Smooth muscle cell (in vitro differentiated cells): ENCODE measurements at regions not wholly inside any gene's neighbourhood (a gene's known extent, or its start where the extent isn't known, plus 50 kb on each side); places are given as distances from the start of the nearest gene placed in this dataset.

Experiments
- DNase-seq: peaks from one replicate; lab custom pipeline; 2025; ENCODE audit not compliant: unreplicated experiment; lab: John Stamatoyannopoulos, UW
- H2AFZ ChIP-seq: fragments of 200-600 bp; sonication (generic); 2 replicates; pipeline ENCODE4 v1.6.0; 2016; ENCODE audit warnings: antibody characterized with exemption, low read depth, mild to moderate bottlenecking
- H3F3A ChIP-seq: fragments of 200-600 bp; sonication (generic); 2 replicates; pipeline ENCODE4 v1.6.0; 2017; ENCODE audit warnings: antibody characterized with exemption, low read depth
- H3K27ac ChIP-seq: fragments of 200-600 bp; sonication (generic); 2 replicates; pipeline ENCODE4 v1.5.1; 2016; ENCODE audit warnings: low read depth, mild to moderate bottlenecking
- H3K27me3 ChIP-seq: fragments of 200-600 bp; sonication (generic); 2 replicates; pipeline ENCODE4 v1.6.1; 2016; ENCODE audit warnings: low read depth, mild to moderate bottlenecking
- H3K36me3 ChIP-seq: fragments of 200-600 bp; sonication (generic); 2 replicates; pipeline ENCODE4 v1.5.1; 2016; ENCODE audit warnings: low read depth
- H3K4me1 ChIP-seq: fragments of 200-600 bp; sonication (generic); 2 replicates; pipeline ENCODE4 v1.5.1; 2016; ENCODE audit warnings: low read depth
- H3K4me2 ChIP-seq: fragments of 200-600 bp; sonication (generic); 2 replicates; pipeline ENCODE4 v1.6.0; 2016; ENCODE audit warnings: mild to moderate bottlenecking
- H3K4me3 ChIP-seq: fragments of 200-600 bp; sonication (generic); 2 replicates; pipeline ENCODE4 v1.5.1; 2016; ENCODE audit warnings: mild to moderate bottlenecking
- H3K79me2 ChIP-seq: fragments of 200-600 bp; sonication (generic); 2 replicates; pipeline ENCODE4 v1.6.0; 2016; ENCODE audit warnings: low read depth, mild to moderate bottlenecking
- H3K9ac ChIP-seq: fragments of 200-600 bp; sonication (generic); 2 replicates; pipeline ENCODE4 v1.6.0; 2016; ENCODE audit warnings: low read depth
- H3K9me3 ChIP-seq: fragments of 200-600 bp; sonication (generic); replicated peaks from 2 replicates; pipeline ENCODE4 v1.5.1; 2016; ENCODE audit warnings: low read depth
- H4K20me1 ChIP-seq: fragments of 200-600 bp; sonication (generic); 2 replicates; pipeline ENCODE4 v1.6.0; 2016; ENCODE audit warnings: low read depth
- WGBS: methylation state at CpG from one replicate; pipeline ENCODE4 v1.1.7; 2016; ENCODE audit warnings: low lambda C conversion rate; 5-methylcytosine and 5-hydroxymethylcytosine counted together
- TF ChIP-seq, protein P1 (sequence below): fragments of 200-600 bp; sonication (generic); IDR thresholded peaks from 2 replicates; pipeline ENCODE4 v1.5.1; 2017; ENCODE audit warnings: borderline replicate concordance, mild to moderate bottlenecking, antibody characterized with exemption; ENCODE audit not compliant: insufficient read depth, poor library complexity, severe bottlenecking

GRCh38 chr10:120735773-120736371 is 115.3 kb upstream of the WDR11 start:
- H4K20me1 ChIP-seq: no peaks in the 10 kb centered on the region
- H3K9ac ChIP-seq: no peak overlapping the region
- WGBS: 50% methylated on average over 5 of the region's 5 CpGs
- H3K4me1 ChIP-seq: no peaks in the 10 kb centered on the region
- H3K27ac ChIP-seq: no peak overlapping the region
- H3K4me2 ChIP-seq: no peak overlapping the region
- no peaks in the 10 kb centered on the region for H3K9me3 ChIP-seq
- H3K27me3 ChIP-seq: peaks cover 16% of the 10 kb centered on the region
- H3K79me2 ChIP-seq: no peaks in the 10 kb centered on the region
- no peak for DNase-seq
- H2AFZ ChIP-seq: no peak overlapping the region
- H3K36me3 ChIP-seq: no peaks in the 10 kb centered on the region
- H3K4me3 ChIP-seq: no peak overlapping the region
- no peaks in the 10 kb centered on the region for H3F3A ChIP-seq
- TF ChIP-seq, protein P1, sequence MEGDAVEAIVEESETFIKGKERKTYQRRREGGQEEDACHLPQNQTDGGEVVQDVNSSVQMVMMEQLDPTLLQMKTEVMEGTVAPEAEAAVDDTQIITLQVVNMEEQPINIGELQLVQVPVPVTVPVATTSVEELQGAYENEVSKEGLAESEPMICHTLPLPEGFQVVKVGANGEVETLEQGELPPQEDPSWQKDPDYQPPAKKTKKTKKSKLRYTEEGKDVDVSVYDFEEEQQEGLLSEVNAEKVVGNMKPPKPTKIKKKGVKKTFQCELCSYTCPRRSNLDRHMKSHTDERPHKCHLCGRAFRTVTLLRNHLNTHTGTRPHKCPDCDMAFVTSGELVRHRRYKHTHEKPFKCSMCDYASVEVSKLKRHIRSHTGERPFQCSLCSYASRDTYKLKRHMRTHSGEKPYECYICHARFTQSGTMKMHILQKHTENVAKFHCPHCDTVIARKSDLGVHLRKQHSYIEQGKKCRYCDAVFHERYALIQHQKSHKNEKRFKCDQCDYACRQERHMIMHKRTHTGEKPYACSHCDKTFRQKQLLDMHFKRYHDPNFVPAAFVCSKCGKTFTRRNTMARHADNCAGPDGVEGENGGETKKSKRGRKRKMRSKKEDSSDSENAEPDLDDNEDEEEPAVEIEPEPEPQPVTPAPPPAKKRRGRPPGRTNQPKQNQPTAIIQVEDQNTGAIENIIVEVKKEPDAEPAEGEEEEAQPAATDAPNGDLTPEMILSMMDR: peak; percentile 77

GRCh38 chr10:120736377-120736776 is 114.8 kb upstream of the WDR11 start:
- 63% methylated on average over 3 of the region's 4 CpGs for WGBS

DNA sequence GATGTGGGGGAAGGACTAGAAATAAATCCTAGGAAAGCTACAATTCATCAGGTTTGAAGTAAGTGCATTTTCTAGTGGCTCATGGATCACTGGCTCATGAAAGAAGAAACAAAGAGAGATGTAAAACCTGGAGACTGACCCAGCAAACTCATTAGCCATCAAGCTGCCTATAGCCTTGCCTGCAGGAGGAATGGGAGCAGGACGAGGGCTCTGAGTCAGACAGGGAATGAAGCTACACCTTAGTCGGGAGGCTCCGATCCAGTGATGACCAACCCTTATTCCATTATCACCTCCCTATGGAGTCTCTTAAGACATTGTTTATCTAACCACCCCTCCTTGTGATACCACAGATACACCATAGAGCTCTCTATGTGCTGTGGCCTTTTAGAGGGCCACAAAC is 112.5 kb upstream of the WDR11 start:
- TF ChIP-seq, protein P1: no peak
- Histone ChIP-seq H3K4me2 (no peak overlapping the region), H3F3A (no peaks in the 10 kb centered on the region), H3K36me3 (no peaks in the 10 kb centered on the region), H3K9ac (no peak overlapping the region), H4K20me1 (no peaks in the 10 kb centered on the region), H2AFZ (no peak overlapping the region), H3K4me3 (no peak overlapping the region), H3K27me3 (peaks cover 19% of the 10 kb centered on the region), H3K4me1 (no peaks in the 10 kb centered on the region), H3K9me3 (no peaks in the 10 kb centered on the region), H3K79me2 (no peaks in the 10 kb centered on the region), H3K27ac (no peak overlapping the region)
- no peak for DNase-seq
- WGBS: 71% methylated on average over 3 of the region's 3 CpGs

More at GRCh38 chr10:120736377-120736776, 114.8 kb upstream of the WDR11 start:
- Histone ChIP-seq H3F3A (no peaks in the 10 kb centered on the region), H2AFZ (no peak overlapping the region), H3K4me2 (no peak overlapping the region), H3K4me3 (no peak overlapping the region), H3K79me2 (no peaks in the 10 kb centered on the region), H3K27ac (no peak overlapping the region), H4K20me1 (no peaks in the 10 kb centered on the region), H3K36me3 (no peaks in the 10 kb centered on the region), H3K9ac (no peak overlapping the region), H3K4me1 (no peaks in the 10 kb centered on the region), H3K9me3 (no peaks in the 10 kb centered on the region), H3K27me3 (peaks cover 16% of the 10 kb centered on the region)
- TF ChIP-seq, protein P1: no peak
- no peak for DNase-seq

DNA sequence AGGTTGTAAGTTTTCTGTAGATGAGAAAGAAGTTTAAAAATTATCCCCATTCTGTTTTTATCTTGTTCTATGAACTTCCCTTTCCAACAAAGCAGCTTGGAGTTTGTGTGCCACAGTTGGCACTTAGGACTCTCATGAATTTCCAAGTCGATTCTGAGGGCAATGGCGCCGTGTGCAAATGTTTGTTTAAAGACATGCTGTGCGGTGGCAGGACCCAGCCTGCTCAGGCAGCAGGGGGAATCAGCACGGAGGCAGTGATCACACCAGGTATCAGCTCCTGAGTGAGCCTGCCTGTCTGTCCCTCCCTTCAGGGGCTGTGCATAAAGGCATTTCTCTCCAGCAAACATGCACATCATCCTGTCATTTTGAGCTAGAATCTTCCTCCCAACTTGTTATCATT is 109.8 kb upstream of the WDR11 start:
- Histone ChIP-seq H3K27me3 (peaks cover 15% of the 10 kb centered on the region), H4K20me1 (no peaks in the 10 kb centered on the region), H3K4me3 (no peak overlapping the region), H3K4me1 (no peaks in the 10 kb centered on the region), H2AFZ (no peak overlapping the region), H3K9me3 (no peaks in the 10 kb centered on the region), H3K9ac (no peak overlapping the region), H3K4me2 (no peak overlapping the region), H3F3A (no peaks in the 10 kb centered on the region), H3K27ac (no peak overlapping the region), H3K79me2 (no peaks in the 10 kb centered on the region), H3K36me3 (no peaks in the 10 kb centered on the region)
- WGBS: 78% methylated on average over 5 of the region's 5 CpGs
- TF ChIP-seq, protein P1: no peak
- no peak for DNase-seq
